HL-60 (cell line): ENCODE measurements at regions not wholly inside any gene's neighbourhood (a gene's known extent, or its start where the extent isn't known, plus 50 kb on each side); places are given as distances from the start of the nearest gene placed in this dataset.

Experiments
- CTCF ChIP-seq: IDR thresholded peaks from one replicate; pipeline ENCODE4 v1.5.1; 2011; ENCODE audit warnings: low read length, control low read depth, inconsistent platforms; ENCODE audit not compliant: insufficient read depth
- GABPA ChIP-seq: IDR thresholded peaks from 2 replicates; pipeline ENCODE4 v1.6.1; 2012; ENCODE audit warnings: low read depth
- POLR2AphosphoS5 ChIP-seq: IDR thresholded peaks from 2 replicates; pipeline ENCODE4 v1.6.1; 2012; ENCODE audit warnings: low read depth
- TF ChIP-seq, protein P1 (sequence below): IDR thresholded peaks from 2 replicates; pipeline ENCODE4 v1.6.1; 2012; ENCODE audit warnings: low read depth; ENCODE audit not compliant: insufficient replicate concordance

DNA sequence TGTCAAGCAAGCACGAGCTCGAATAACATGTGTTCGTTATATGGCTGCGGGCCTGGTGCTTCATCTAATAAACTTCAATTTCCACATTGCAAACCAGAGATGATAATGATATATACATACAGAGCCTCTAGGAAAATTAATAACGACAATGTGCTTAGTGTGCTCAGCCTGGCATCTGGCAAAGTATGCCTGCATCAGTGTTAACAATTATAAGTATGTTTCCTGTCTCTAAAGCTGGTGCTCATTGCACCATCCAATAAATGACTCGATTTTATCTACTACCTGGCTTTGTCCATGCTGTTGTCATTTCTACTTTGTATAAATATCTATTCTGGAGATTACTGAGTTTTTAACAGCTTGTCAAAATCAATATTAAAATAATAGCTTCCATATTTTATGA is 1402.6 kb downstream of the MRPL39 start:
- TF ChIP-seq CTCF: no peak
- TF ChIP-seq, protein P1, sequence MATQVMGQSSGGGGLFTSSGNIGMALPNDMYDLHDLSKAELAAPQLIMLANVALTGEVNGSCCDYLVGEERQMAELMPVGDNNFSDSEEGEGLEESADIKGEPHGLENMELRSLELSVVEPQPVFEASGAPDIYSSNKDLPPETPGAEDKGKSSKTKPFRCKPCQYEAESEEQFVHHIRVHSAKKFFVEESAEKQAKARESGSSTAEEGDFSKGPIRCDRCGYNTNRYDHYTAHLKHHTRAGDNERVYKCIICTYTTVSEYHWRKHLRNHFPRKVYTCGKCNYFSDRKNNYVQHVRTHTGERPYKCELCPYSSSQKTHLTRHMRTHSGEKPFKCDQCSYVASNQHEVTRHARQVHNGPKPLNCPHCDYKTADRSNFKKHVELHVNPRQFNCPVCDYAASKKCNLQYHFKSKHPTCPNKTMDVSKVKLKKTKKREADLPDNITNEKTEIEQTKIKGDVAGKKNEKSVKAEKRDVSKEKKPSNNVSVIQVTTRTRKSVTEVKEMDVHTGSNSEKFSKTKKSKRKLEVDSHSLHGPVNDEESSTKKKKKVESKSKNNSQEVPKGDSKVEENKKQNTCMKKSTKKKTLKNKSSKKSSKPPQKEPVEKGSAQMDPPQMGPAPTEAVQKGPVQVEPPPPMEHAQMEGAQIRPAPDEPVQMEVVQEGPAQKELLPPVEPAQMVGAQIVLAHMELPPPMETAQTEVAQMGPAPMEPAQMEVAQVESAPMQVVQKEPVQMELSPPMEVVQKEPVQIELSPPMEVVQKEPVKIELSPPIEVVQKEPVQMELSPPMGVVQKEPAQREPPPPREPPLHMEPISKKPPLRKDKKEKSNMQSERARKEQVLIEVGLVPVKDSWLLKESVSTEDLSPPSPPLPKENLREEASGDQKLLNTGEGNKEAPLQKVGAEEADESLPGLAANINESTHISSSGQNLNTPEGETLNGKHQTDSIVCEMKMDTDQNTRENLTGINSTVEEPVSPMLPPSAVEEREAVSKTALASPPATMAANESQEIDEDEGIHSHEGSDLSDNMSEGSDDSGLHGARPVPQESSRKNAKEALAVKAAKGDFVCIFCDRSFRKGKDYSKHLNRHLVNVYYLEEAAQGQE: no peak
- no peak for TF ChIP-seq POLR2AphosphoS5
- TF ChIP-seq GABPA: no peak
